ENCODE measurements at regions not wholly inside any gene's neighbourhood (a gene's known extent, or its start where the extent isn't known, plus 50 kb on each side); places are given as distances from the start of the nearest gene placed in this dataset.

DNA sequence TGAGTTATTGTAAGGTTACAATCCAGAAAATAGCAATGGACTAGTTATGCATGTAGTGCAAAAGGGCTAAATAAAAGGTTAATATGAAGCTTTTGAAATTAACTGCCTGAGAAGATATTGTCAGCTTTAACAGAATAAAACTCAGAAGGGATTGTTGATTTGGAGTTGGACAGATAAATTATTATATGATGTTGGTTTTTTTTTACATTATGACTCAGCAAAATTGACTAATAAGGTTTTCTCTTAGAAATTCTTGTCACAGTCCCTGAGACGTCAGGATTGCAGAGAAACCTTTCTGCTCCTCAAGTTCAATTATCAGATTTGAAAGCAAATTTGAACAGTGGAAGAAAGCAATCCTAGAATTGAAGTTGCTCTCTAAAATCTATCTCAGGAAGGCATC, 946.9 kb downstream of the CBLN2 start:
- ChIA-PET POLR2A (ENCODE audit: low non-redundant PET) (no interaction called here), CTCF (no interaction called here)
- H3K27ac ChIP-seq: no peak overlapping the region

DNA sequence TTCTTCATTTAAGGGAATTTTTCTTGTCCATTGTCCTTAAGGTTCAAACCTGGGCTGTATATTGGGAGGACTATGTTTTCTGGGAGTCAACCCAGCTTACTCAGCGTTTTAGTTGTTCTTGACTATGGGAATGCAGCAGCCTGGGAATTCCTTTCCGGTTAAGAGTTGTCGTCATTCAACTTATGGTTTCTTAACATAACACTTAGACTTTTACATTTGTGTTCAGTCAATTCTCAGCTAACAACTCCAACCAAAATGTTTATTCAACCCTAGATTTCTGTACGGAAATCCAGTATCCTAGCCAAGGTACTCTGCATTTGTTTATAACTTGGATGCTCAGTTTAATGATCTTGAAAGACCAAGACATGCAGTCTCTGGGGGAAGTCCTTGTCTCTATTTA, 960.9 kb downstream of the CBLN2 start:
- no peak overlapping the region for H3K27ac ChIP-seq
- TF ChIP-seq, protein P1, sequence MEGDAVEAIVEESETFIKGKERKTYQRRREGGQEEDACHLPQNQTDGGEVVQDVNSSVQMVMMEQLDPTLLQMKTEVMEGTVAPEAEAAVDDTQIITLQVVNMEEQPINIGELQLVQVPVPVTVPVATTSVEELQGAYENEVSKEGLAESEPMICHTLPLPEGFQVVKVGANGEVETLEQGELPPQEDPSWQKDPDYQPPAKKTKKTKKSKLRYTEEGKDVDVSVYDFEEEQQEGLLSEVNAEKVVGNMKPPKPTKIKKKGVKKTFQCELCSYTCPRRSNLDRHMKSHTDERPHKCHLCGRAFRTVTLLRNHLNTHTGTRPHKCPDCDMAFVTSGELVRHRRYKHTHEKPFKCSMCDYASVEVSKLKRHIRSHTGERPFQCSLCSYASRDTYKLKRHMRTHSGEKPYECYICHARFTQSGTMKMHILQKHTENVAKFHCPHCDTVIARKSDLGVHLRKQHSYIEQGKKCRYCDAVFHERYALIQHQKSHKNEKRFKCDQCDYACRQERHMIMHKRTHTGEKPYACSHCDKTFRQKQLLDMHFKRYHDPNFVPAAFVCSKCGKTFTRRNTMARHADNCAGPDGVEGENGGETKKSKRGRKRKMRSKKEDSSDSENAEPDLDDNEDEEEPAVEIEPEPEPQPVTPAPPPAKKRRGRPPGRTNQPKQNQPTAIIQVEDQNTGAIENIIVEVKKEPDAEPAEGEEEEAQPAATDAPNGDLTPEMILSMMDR (conservative IDR thresholded peaks at IDR 0.05; ENCODE audit: low read depth): no peak
- POLR2A ChIA-PET (ENCODE audit: low non-redundant PET): no interaction called here
- CTCF ChIA-PET: no interaction called here
- no peak for DNase-seq (ENCODE audit: low spot score)

More for the DNA sequence above, 946.9 kb downstream of the CBLN2 start:
- TF ChIP-seq, protein P1 (conservative IDR thresholded peaks at IDR 0.05; ENCODE audit: low read depth): no peak
- no peak for DNase-seq (ENCODE audit: low spot score)

DNA sequence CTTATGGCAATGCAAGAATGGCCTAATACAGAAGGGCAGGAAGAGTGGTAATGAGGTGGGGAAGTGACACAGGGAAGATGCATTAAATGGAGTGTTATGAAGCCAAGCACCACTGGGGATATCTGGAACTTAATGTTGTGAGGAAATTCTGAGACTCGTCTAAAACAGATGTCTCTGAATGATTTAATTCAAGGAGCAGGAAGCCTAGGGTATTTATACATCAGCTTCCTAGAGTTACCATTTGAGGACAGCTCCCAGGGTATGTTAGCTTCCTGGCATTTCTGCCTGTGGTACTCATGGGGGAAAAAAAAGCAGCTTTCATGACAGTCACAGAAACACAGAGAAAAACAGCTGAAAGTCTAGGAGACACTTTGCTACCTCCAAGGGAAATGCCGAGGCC, 989.5 kb downstream of the CBLN2 start:
- ChIA-PET CTCF (no interaction called here), POLR2A (ENCODE audit: low non-redundant PET) (no interaction called here)
- TF ChIP-seq, protein P1 (conservative IDR thresholded peaks at IDR 0.05; ENCODE audit: low read depth): no peak

DNA sequence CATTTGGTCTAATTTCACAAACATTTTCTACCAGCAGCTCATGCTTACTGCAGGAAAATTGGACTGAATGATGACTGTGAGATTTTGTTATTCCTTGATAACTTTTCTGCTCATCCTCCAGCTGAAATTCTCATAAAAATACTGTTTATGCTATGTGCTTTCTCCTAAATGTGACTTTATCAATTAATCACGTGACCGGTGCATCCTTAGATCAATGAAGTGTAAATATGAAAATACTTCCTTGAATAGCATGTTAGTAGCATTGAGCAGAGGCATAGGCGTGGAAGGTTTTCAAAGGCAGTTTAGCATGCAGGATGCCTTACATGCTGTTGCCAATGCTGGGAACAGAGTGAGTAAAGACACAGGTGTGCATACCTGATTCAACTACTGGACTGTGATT, 1002.5 kb downstream of the CBLN2 start:
- DNase-seq (ENCODE audit: low spot score): no peak
- H3K27ac ChIP-seq: no peak overlapping the region
- CTCF ChIA-PET: no interaction called here
- POLR2A ChIA-PET (ENCODE audit: low non-redundant PET): no interaction called here
- TF ChIP-seq, protein P1 (conservative IDR thresholded peaks at IDR 0.05; ENCODE audit: low read depth): no peak

More for the DNA sequence above, 989.5 kb downstream of the CBLN2 start:
- no peak overlapping the region for H3K27ac ChIP-seq
- no peak for DNase-seq (ENCODE audit: low spot score)

DNA sequence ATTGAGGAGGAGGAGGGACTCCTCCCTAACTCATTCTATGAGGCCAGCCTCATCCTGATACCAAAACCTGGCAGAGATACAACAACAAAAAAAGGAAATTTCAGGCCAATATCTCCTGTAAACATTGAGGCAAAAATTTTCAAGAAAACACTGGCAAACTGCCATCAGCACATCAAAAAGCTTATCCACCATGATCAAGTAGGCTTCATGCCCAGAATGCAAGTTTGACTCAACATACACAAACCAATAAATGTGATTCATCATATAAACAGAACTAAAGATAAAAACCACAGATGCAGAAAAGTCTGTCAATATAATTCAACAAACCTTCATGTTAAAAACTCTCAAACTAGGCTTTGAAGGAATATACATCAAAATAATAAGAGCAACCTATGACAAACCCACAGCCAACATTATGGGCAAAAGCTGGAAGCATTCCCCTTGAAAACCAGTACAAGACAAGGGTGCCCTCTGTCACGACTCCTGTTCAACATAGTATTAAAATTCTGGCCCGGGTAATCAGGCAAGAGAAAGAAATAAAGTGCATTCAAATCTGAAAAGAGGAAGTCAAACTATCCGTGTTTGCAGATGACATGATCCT, 1014.3 kb downstream of the CBLN2 start:
- TF ChIP-seq, protein P1 (conservative IDR thresholded peaks at IDR 0.05; ENCODE audit: low read depth): no peak
- DNase-seq (ENCODE audit: low spot score): no peak
- H3K27ac ChIP-seq: no peak overlapping the region
- ChIA-PET POLR2A (ENCODE audit: low non-redundant PET) (no interaction called here), CTCF (no interaction called here)

DNA sequence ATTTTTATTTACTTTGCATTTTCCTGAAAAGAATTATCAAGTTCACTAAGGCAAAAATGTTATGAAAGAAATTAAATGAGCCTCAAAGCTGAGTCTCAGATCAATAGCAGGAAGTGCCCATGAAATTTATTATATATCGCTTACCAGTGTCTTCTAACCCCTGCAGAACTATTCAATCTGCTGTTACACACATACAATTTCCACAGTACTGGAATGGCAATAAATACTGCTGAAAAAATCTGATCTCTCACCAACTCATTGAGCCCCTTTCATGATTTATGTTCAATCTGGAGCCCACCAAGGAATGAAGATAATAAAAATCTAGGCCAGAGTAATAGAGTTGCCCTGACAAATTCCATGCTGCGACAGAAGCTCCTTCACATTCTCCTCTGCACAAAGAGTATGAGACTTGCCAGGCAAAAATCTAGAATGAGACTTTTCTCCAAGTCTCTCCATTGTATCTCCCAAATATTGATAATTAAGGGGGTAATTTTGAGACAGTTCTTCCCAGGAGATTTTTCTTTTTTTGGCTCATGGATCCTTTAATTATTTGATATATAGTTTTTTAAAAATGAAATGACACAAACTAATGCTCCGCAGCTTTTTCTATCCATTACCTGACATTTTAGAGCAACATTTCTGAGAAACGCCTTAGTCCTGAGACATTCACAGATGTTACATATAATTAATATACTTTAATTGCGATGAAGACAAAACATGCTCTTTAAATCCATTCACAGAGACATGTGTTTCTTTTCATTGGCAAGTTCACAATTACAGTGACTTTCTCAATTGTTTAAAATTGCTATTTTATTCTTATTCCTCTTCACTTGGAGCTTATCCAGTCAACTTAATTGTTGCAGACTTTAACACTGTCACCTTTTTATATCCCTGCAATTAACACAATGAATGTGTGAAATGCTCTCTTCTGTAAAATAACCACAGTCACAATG, 1020.4 kb downstream of the CBLN2 start:
- no peak overlapping the region for H3K27ac ChIP-seq
- DNase-seq (ENCODE audit: low spot score): no peak
- POLR2A ChIA-PET (ENCODE audit: low non-redundant PET): no interaction called here
- CTCF ChIA-PET: no interaction called here
- TF ChIP-seq, protein P1 (conservative IDR thresholded peaks at IDR 0.05; ENCODE audit: low read depth): no peak
